ENCODE measurements at regions not wholly inside any gene's neighbourhood (a gene's known extent, or its start where the extent isn't known, plus 50 kb on each side); places are given as distances from the start of the nearest gene placed in this dataset.

DNA sequence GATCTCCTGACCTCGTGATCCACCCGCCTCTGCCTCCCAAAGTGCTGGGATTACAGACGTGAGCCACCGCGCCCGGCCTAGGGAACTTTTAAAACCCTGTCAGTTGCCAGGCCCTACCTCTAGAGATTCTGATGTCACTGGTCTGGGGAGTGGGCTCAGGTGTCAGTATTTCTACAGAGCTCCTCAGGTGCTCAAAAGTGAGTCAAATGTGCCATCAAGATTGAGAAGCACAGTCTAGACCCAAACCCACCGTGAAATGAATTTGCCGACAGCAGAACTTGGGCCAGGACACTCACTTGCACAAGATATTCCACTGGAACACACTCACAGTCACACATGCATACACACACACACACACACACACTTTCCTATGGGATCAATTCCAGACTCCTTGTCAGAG lies 215.5 kb downstream of the RRAGC start:
- TF ChIP-seq SUZ12 (IDR thresholded peaks at IDR 0.05; ENCODE audit: extremely low read depth, insufficient read depth, insufficient read length) (no peak), ZNF274 (IDR thresholded peaks at IDR 0.05; ENCODE audit: low read depth, low read length) (no peak)
